KMS-11 (cell line): ENCODE measurements at regions not wholly inside any gene's neighbourhood (a gene's known extent, or its start where the extent isn't known, plus 50 kb on each side); places are given as distances from the start of the nearest gene placed in this dataset.

Experiments used
- H2AFZ ChIP-seq: fragments of 200-600 bp; sonication (generic); 2 replicates; pipeline ENCODE4 v1.6.1; 2016; ENCODE audit warnings: antibody characterized with exemption, mixed run types, low read depth
- H3K27ac ChIP-seq: fragments of 200-600 bp; sonication (generic); 2 replicates; pipeline ENCODE4 v1.6.1; 2016; ENCODE audit warnings: mild to moderate bottlenecking, mixed run types
- H3K27me3 ChIP-seq: fragments of 200-600 bp; sonication (generic); 2 replicates; pipeline ENCODE4 v1.6.1; 2017; ENCODE audit warnings: mild to moderate bottlenecking, low read depth, mixed run types, moderate library complexity; ENCODE audit not compliant: insufficient read depth
- H3K36me3 ChIP-seq: fragments of 200-600 bp; sonication (generic); 2 replicates; pipeline ENCODE4 v1.6.1; 2017; ENCODE audit warnings: mild to moderate bottlenecking, mixed run types; ENCODE audit not compliant: insufficient read depth
- H3K4me1 ChIP-seq: fragments of 200-600 bp; sonication (generic); 2 replicates; pipeline ENCODE4 v1.6.1; 2016; ENCODE audit warnings: mild to moderate bottlenecking, low read depth, mixed run types; ENCODE audit not compliant: poor library complexity, severe bottlenecking
- H3K4me2 ChIP-seq: fragments of 200-600 bp; sonication (generic); 2 replicates; pipeline ENCODE4 v1.7.0; 2016; ENCODE audit warnings: mild to moderate bottlenecking, mixed run types
- H3K4me3 ChIP-seq: fragments of 200-600 bp; sonication (generic); IDR thresholded peaks from 2 replicates; pipeline ENCODE4 v1.6.1; 2017; ENCODE audit warnings: low read depth, low read length, mixed read lengths; ENCODE audit not compliant: insufficient read depth
- H3K79me2 ChIP-seq: fragments of 200-600 bp; sonication (generic); 2 replicates; pipeline ENCODE4 v1.6.1; 2016; ENCODE audit warnings: low read depth, mixed run types; ENCODE audit not compliant: insufficient read depth
- H3K9ac ChIP-seq: fragments of 200-600 bp; sonication (generic); 2 replicates; pipeline ENCODE4 v1.6.1; 2016; ENCODE audit warnings: mild to moderate bottlenecking, mixed run types
- H4K20me1 ChIP-seq: fragments of 200-600 bp; sonication (generic); 2 replicates; pipeline ENCODE4 v1.6.1; 2016; ENCODE audit warnings: mild to moderate bottlenecking, mixed run types; ENCODE audit not compliant: insufficient read depth
- TF ChIP-seq, protein P1 (sequence below): fragments of 200-600 bp; sonication (generic); conservative IDR thresholded peaks from 2 replicates; pipeline ENCODE4 v1.6.1; 2017; ENCODE audit warnings: low read depth, mild to moderate bottlenecking, antibody characterized with exemption, low read length, moderate library complexity, mixed read lengths

DNA sequence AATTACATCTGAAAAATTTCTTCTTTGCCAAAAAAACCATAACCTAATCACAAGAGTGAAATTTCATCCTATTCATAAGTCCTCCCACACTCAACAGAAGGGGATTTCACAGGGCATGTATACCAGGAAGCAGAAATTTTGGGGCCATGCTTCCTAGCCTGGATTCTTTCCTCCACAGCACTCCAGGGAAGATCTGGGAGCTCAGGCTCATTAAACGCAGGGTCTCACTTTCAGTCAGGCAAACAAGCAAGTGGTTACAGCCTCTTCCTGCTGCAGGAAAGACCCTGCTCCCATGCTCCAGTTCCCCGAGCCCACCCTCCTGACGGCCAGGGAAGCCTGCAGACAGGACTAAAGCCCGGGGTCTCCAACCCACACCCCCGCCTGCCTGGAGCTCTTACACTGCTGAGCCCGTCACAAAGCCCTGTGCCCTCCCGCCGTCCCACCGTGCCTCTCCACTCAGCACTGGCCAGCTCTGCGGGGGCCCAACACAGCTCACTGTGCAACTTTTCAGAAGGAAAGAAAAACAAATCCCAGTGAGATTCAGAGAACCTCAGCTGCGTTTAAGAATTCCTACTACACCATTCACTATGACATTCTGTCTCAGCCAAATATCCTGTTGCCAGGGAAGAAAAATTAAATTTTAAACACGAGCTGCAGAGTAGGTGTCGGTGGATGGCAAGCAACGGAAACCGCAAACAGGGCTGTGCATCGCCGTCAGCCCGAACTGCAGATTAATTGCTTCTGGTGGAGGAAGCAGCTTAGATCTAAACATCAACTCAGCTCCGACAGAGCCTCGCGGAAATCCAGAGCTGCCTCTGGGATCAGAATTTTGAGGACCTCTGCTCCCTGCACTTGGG lies 106.7 kb upstream of the SFSWAP start:
- Histone ChIP-seq H3K79me2 (no peaks in the 10 kb centered on the region), H3K9ac (no peak overlapping the region), H3K27ac (no peak overlapping the region), H3K4me1 (no peaks in the 10 kb centered on the region), H3K4me2 (no peak overlapping the region), H2AFZ (no peak overlapping the region), H4K20me1 (no peaks in the 10 kb centered on the region), H3K27me3 (no peaks in the 10 kb centered on the region; the same call in 1 of the 2 replicates), H3K36me3 (no peaks in the 10 kb centered on the region), H3K4me3 (no peak overlapping the region)
- TF ChIP-seq, protein P1, sequence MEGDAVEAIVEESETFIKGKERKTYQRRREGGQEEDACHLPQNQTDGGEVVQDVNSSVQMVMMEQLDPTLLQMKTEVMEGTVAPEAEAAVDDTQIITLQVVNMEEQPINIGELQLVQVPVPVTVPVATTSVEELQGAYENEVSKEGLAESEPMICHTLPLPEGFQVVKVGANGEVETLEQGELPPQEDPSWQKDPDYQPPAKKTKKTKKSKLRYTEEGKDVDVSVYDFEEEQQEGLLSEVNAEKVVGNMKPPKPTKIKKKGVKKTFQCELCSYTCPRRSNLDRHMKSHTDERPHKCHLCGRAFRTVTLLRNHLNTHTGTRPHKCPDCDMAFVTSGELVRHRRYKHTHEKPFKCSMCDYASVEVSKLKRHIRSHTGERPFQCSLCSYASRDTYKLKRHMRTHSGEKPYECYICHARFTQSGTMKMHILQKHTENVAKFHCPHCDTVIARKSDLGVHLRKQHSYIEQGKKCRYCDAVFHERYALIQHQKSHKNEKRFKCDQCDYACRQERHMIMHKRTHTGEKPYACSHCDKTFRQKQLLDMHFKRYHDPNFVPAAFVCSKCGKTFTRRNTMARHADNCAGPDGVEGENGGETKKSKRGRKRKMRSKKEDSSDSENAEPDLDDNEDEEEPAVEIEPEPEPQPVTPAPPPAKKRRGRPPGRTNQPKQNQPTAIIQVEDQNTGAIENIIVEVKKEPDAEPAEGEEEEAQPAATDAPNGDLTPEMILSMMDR: no peak

DNA sequence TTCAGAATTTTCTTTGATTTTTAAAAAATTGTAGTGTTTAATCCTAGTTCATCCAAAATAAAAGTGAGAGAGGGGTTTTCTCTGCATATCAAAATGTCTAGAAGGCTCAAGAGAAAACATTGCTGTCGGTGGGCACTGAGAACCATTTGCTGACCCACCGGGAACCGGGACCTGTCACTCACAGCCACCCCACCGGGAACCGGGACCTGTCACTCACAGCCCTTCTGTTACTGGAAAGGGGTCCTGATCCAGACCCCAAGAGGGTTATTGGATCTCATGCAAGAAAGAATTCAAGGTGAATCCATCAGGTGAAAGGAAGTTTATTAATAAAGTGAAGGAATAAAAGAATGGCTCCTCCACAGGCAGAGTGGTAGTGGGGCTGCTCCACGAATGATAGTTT lies 106.0 kb upstream of the SFSWAP start:
- no peak overlapping the region for H3K4me2 ChIP-seq
- H3K27me3 ChIP-seq: no peaks in the 10 kb centered on the region; the same call in 1 of the 2 replicates

DNA sequence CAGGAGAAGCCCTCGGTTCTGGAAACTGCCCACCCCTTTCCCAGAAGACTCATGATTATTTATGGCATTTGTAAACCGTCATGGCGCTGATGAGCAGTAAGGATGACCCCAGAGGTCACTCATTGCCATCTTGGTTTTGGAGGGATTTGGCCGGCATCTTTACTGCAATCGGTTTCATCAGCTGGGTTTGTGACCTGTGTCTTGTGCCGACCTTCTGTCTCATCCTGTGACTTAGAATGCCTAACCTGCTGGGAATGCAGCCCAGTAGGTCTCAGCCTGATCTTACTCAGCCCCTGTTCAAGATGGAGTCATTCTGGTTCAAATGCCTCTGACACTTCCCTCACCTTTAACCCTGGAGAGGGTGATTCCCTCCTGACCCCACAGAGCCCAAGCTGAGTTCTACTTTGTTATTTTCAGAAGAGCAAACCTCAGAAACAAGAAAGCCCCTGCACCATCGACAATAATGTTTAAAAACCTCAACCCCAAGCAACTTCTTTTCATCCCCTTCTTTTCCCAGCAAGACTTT lies 105.5 kb upstream of the SFSWAP start:
- no peak overlapping the region for H3K4me2 ChIP-seq
- TF ChIP-seq, protein P1: no peak
- no peak overlapping the region for H3K4me3 ChIP-seq
- H3K27ac ChIP-seq: no peak overlapping the region
- no peaks in the 10 kb centered on the region for H3K79me2 ChIP-seq
- H2AFZ ChIP-seq: no peak overlapping the region
- H3K9ac ChIP-seq: no peak overlapping the region
- H3K4me1 ChIP-seq: no peaks in the 10 kb centered on the region
- no peaks in the 10 kb centered on the region; the same call in 1 of the 2 replicates for H3K27me3 ChIP-seq
- H4K20me1 ChIP-seq: no peaks in the 10 kb centered on the region
- H3K36me3 ChIP-seq: no peaks in the 10 kb centered on the region

More for the DNA sequence above, 106.0 kb upstream of the SFSWAP start:
- Histone ChIP-seq H3K36me3 (no peaks in the 10 kb centered on the region), H3K79me2 (no peaks in the 10 kb centered on the region), H2AFZ (no peak overlapping the region), H3K4me3 (no peak overlapping the region), H4K20me1 (no peaks in the 10 kb centered on the region), H3K4me1 (no peaks in the 10 kb centered on the region), H3K27ac (no peak overlapping the region), H3K9ac (no peak overlapping the region)
- TF ChIP-seq, protein P1: no peak

DNA sequence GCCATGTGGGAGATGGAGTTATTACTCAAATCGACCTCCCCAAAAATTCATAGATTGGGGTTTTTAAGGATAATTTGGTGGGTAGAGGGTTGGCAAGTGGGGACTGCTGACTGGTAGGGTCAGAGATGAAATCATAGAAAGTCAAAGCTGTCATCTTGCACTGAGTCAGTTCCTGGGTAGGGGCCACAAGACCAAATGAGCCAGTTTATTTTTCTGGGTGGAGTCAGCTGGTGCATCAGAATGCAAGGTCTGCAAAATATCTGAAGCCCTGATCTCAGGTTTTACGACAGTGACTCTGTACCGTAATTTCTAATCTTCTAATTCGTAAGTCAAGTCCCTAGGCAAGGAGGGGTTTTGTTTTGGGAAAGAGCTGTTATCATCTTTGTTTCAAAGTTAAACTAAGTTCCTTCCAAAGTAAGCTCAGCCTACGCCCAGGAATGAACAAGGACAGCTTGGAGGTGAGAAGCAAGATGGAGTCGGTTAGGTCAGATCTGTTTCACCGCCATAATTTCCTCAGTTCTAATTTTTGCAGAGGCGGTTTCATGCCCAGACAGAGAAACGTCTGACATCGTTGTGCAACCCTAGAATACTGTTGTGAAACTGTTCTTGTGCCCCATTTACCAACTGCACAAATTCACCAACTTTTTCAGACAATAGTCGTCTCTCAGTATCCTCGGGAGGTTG lies 104.5 kb upstream of the SFSWAP start:
- Histone ChIP-seq H3K4me1 (no peaks in the 10 kb centered on the region), H2AFZ (no peak overlapping the region), H4K20me1 (no peaks in the 10 kb centered on the region), H3K27me3 (no peaks in the 10 kb centered on the region; the same call in 1 of the 2 replicates), H3K4me2 (no peak overlapping the region), H3K36me3 (no peaks in the 10 kb centered on the region), H3K9ac (no peak overlapping the region), H3K4me3 (no peak overlapping the region), H3K27ac (no peak overlapping the region), H3K79me2 (no peaks in the 10 kb centered on the region)
- TF ChIP-seq, protein P1: no peak
